ENCODE measurements at regions not wholly inside any gene's neighbourhood (a gene's known extent, or its start where the extent isn't known, plus 50 kb on each side); places are given as distances from the start of the nearest gene placed in this dataset.
A peak's percentile ranks its signal among the peaks of the same experiment; 100 is the strongest.

- Histone ChIP-seq H2AFZ (replicated peaks; ENCODE audit: low read length, poor library complexity) (peak overlapping the region; percentile 59), H3K56ac (ENCODE audit: extremely low read depth, insufficient read depth, low read length) (no peak overlapping the region), H3K9me1 (ENCODE audit: insufficient read depth, low read length) (peaks cover 30% of the 10 kb centered on the region), H3K9ac (ENCODE audit: low read depth, low read length) (no peak overlapping the region), H3K27ac (ENCODE audit: insufficient read depth, low read length) (0 out of 2 replicates have a peak overlapping the region, but pooled peaks have one; percentile 7), H2BK120ac (ENCODE audit: low read depth, low read length) (peak overlapping the region; percentile 55), H3K9me3 (ENCODE audit: control insufficient read depth, insufficient read depth, low read length) (no peaks in the 10 kb centered on the region), H3K4ac (ENCODE audit: low read depth, low read length) (peak overlapping the region; percentile 77), H3K4me3 (ENCODE audit: insufficient read depth, low read depth, low read length) (no peak overlapping the region), H2BK20ac (ENCODE audit: low read depth, low read length) (peak overlapping the region; percentile 10), H3K36me3 (ENCODE audit: control insufficient read depth, insufficient read depth, low read length) (no peaks in the 10 kb centered on the region), H4K5ac (ENCODE audit: low read depth, low read length) (no peak overlapping the region), H4K20me1 (ENCODE audit: insufficient read depth, low read length) (no peaks in the 10 kb centered on the region), H4K91ac (ENCODE audit: insufficient read depth, low read depth, low read length) (peak overlapping the region; percentile 70), H3K79me1 (ENCODE audit: low read depth in 1 of 2, low read length in 2 of 2) (peaks cover 0 to 7% of the 10 kb centered on the region in 2 experiments; a peak in 1 of 4 replicates), H2BK15ac (ENCODE audit: low read depth, low read length) (peak overlapping the region; percentile 66; the same call in 1 of the 3 replicates), H3K18ac (ENCODE audit: low read depth, low read length) (no peak overlapping the region), H3K27me3 (ENCODE audit: control insufficient read depth, insufficient read depth, low read length) (no peaks in the 10 kb centered on the region), H3K23ac (ENCODE audit: low read depth, low read length) (no peak overlapping the region), H2AK9ac (replicated peaks; ENCODE audit: low read depth, low read length, poor library complexity) (no peak overlapping the region), H3K4me1 (ENCODE audit: control insufficient read depth, insufficient read depth, low read length) (peaks cover 31% of the 10 kb centered on the region), H2BK5ac (ENCODE audit: low read depth, low read length, poor library complexity, severe bottlenecking) (no peak overlapping the region), H3K4me2 (ENCODE audit: low read depth, low read length) (no peak overlapping the region), H4K8ac (ENCODE audit: low read depth in 2 of 2, low read length in 2 of 2) (0 out of 4 replicates have a peak overlapping the region, but pooled peaks have one; percentile 16 to 59), H2AK5ac (ENCODE audit: low read depth, low read length) (peak overlapping the region; percentile 27), H3K14ac (replicated peaks; ENCODE audit: low read depth, low read length) (peak overlapping the region; percentile 29)
- dilution Hi-C loops (cut with HindIII; ENCODE audit: low sequenced_read_pairs, unreplicated experiment) (no loop called here), intact Hi-C loops (cut with micrococcal nuclease) (loop anchor here (5.0 kb wide), 1 partner anchor 69 kb away; no protein-coding TSS in a partner anchor), in situ Hi-C loops (cut with MboI; ENCODE audit: low sequenced_read_pairs) (no loop called here)
- DNase-seq: no peak
- no CpG with 5 or more reads among the region's 5 CpGs for WGBS, 2 experiments (ENCODE audit: extremely low coverage in 2 of 2, insufficient read length in 1 of 2)
- ChIA-PET POLR2A (ENCODE audit: unreplicated experiment) (no interaction called here), CTCF (interaction anchor here (0.9 to 1.5 kb wide), 2 partner anchors 60 to 210 kb away, joined by 3 read pairs; no protein-coding TSS in a partner anchor)
- TF ChIP-seq CTCF (conservative IDR thresholded peaks at IDR 0.05; ENCODE audit: low read depth, low read length) (no peak), SMC3 (IDR thresholded peaks at IDR 0.05; ENCODE audit: low read depth, low read length) (no peak), MAZ (IDR thresholded peaks at IDR 0.05; ENCODE audit: borderline replicate concordance, low read depth, low read length) (no peak), MAFK (IDR thresholded peaks at IDR 0.05; ENCODE audit: low read depth, low read length) (no peak), FOS (IDR thresholded peaks at IDR 0.05; ENCODE audit: low read depth, low read length) (no peak), RAD21 (IDR thresholded peaks at IDR 0.05; ENCODE audit: low read length) (no peak), MXI1 (IDR thresholded peaks at IDR 0.05; ENCODE audit: borderline replicate concordance, low read depth, low read length) (no peak), NFE2L2 (IDR thresholded peaks at IDR 0.05; ENCODE audit: low read depth, low read length) (no peak), RCOR1 (IDR thresholded peaks at IDR 0.05; ENCODE audit: insufficient replicate concordance, low read length) (no peak), POLR2A (IDR thresholded peaks at IDR 0.05; ENCODE audit: low read depth, low read length) (no peak), CEBPB (IDR thresholded peaks at IDR 0.05; ENCODE audit: low read depth, low read length) (no peak), CHD1 (IDR thresholded peaks at IDR 0.05; ENCODE audit: low read depth, low read length) (no peak), BHLHE40 (IDR thresholded peaks at IDR 0.05; ENCODE audit: low read depth, low read length) (no peak), RFX5 (IDR thresholded peaks at IDR 0.05; ENCODE audit: low read depth, low read length) (no peak), USF2 (IDR thresholded peaks at IDR 0.05; ENCODE audit: low read depth, low read length) (no peak), ELK1 (IDR thresholded peaks at IDR 0.05; ENCODE audit: borderline replicate concordance, low read depth, low read length) (no peak)
- no peak for ATAC-seq (ENCODE audit: low read depth)
- BruUV-seq (replicated peaks): no TSS peak
Observed at GRCh38 chr11:19597876-19598275, 114.8 kb upstream of the NAV2 start.
